Fibroblast of lung (primary cell): ENCODE measurements at regions not wholly inside any gene's neighbourhood (a gene's known extent, or its start where the extent isn't known, plus 50 kb on each side); places are given as distances from the start of the nearest gene placed in this dataset.

Experiments used
- DNase-seq, 2 donors: peaks; one replicate each; pipeline versions ENCODE4 v3.0.0 to v3.0.0-alpha.2; 2010; ENCODE audit warnings: low read depth in 2 of 2
- H2AFZ ChIP-seq: 2 replicates; pipeline ENCODE4 v1.5.1; 2012; ENCODE audit warnings: low read length, control low read depth, inconsistent platforms
- H3K27ac ChIP-seq: 2 replicates; pipeline ENCODE4 v1.5.1; 2011; ENCODE audit warnings: low read length, control low read depth; ENCODE audit not compliant: insufficient read depth
- H3K27me3 ChIP-seq: 2 replicates; pipeline ENCODE4 v1.5.1; 2011; ENCODE audit warnings: mild to moderate bottlenecking, low read length; ENCODE audit not compliant: control insufficient read depth, insufficient read depth
- H3K36me3 ChIP-seq: 2 replicates; pipeline ENCODE4 v1.5.1; 2011; ENCODE audit warnings: low read length; ENCODE audit not compliant: control insufficient read depth, insufficient read depth
- H3K4me1 ChIP-seq: 2 replicates; pipeline ENCODE4 v1.5.1; 2011; ENCODE audit warnings: low read length; ENCODE audit not compliant: control insufficient read depth, insufficient read depth; ENCODE audit errors: extremely low read depth
- H3K4me2 ChIP-seq: 2 replicates; pipeline ENCODE4 v1.5.1; 2011; ENCODE audit warnings: low read length, control low read depth; ENCODE audit not compliant: insufficient read depth; ENCODE audit errors: extremely low read depth
- H3K4me3 ChIP-seq, 4 experiments: fragments of 200-600 bp in 1 of 4; sonication (generic) in 1 of 4; replicated peaks in 1 of 4; 2 replicates each; pipeline ENCODE4 v1.5.1; 2011 to 2016; ENCODE audit warnings: low read length in 4 of 4, low read depth in 3 of 4, mild to moderate bottlenecking in 3 of 4, control low read depth in 2 of 4, inconsistent platforms in 1 of 4, mixed read lengths in 1 of 4; ENCODE audit not compliant: insufficient read depth in 1 of 4; ENCODE audit errors: control extremely low read depth in 1 of 4
- H3K79me2 ChIP-seq: 2 replicates; pipeline ENCODE4 v1.5.1; 2012; ENCODE audit warnings: mild to moderate bottlenecking, low read length, inconsistent platforms; ENCODE audit not compliant: control insufficient read depth, insufficient read depth
- H3K9ac ChIP-seq: 2 replicates; pipeline ENCODE4 v1.5.1; 2011; ENCODE audit warnings: mild to moderate bottlenecking, low read length, control low read depth; ENCODE audit not compliant: insufficient read depth
- H3K9me3 ChIP-seq: 2 replicates; pipeline ENCODE4 v1.5.1; 2012; ENCODE audit warnings: low read depth, low read length; ENCODE audit not compliant: control insufficient read depth, insufficient read depth
- H4K20me1 ChIP-seq: 2 replicates; pipeline ENCODE4 v1.5.1; 2011; ENCODE audit warnings: low read length; ENCODE audit not compliant: control insufficient read depth, insufficient read depth; ENCODE audit errors: extremely low read depth
- CTCF ChIP-seq, 2 donors: IDR thresholded peaks in 1 of 2; conservative IDR thresholded peaks in 1 of 2; 1 replicate in 1 of 2; 2 replicates in 1 of 2; pipeline ENCODE4 v1.5.1; 2011 to 2012; ENCODE audit warnings: low read length in 2 of 2, control low read depth in 1 of 2, inconsistent platforms in 1 of 2, low read depth in 1 of 2, mild to moderate bottlenecking in 1 of 2
- EZH2 ChIP-seq: IDR thresholded peaks from 2 replicates; pipeline ENCODE4 v1.5.1; 2012; ENCODE audit warnings: low read length, control low read depth, mild to moderate bottlenecking; ENCODE audit errors: missing control alignments

DNA sequence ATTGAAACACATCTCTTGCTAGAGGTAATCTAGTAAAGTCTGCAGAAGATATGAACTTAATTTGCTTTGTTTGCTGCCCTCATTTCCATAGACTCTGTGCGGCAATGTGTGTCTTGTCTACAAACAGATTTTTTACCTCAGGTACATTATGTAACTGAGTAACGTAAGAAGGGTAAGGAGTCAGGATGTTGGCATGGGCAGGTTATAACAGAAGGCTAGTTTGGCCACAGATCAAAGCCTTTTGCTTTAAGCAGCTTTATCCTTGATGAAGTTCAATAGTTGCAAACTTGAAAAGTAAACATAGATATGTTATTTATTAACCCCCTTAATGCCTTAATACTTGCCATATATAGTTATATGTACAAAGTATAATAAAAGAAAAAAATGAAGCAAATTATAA is 391.6 kb upstream of the FKBP1C start:
- no peaks in the 10 kb centered on the region for H3K36me3 ChIP-seq
- H3K9me3 ChIP-seq = no peaks in the 10 kb centered on the region
- no peak overlapping the region for H2AFZ ChIP-seq
- H3K4me2 ChIP-seq = no peak overlapping the region
- no peak overlapping the region for H3K4me3 ChIP-seq
- H3K4me1 ChIP-seq = no peaks in the 10 kb centered on the region
- H3K79me2 ChIP-seq = no peaks in the 10 kb centered on the region
- no peaks in the 10 kb centered on the region for H3K27me3 ChIP-seq
- no peak for TF ChIP-seq CTCF (conservative IDR thresholded peaks at IDR 0.05 in 1 of 2, IDR thresholded peaks at IDR 0.05 in 1 of 2; ENCODE audit: low read depth in 1 of 2, low read length in 2 of 2)
- TF ChIP-seq EZH2 = no peak
- no peak overlapping the region for H3K9ac ChIP-seq
- DNase-seq = no peak
- H4K20me1 ChIP-seq = no peaks in the 10 kb centered on the region
- no peak overlapping the region for H3K27ac ChIP-seq

- H3K4me3 ChIP-seq = no peak overlapping the region
- DNase-seq = no peak
- no peak overlapping the region for H3K27ac ChIP-seq
- H3K4me2 ChIP-seq = no peak overlapping the region
- H3K4me1 ChIP-seq = no peaks in the 10 kb centered on the region
- no peaks in the 10 kb centered on the region for H3K36me3 ChIP-seq
- H3K9ac ChIP-seq = no peak overlapping the region
- no peaks in the 10 kb centered on the region for H3K79me2 ChIP-seq
- TF ChIP-seq EZH2 = no peak
- TF ChIP-seq CTCF (conservative IDR thresholded peaks at IDR 0.05 in 1 of 2, IDR thresholded peaks at IDR 0.05 in 1 of 2; ENCODE audit: low read depth in 1 of 2, low read length in 2 of 2) = no peak
- no peaks in the 10 kb centered on the region for H3K27me3 ChIP-seq
- no peaks in the 10 kb centered on the region for H4K20me1 ChIP-seq
- no peaks in the 10 kb centered on the region for H3K9me3 ChIP-seq
- H2AFZ ChIP-seq = no peak overlapping the region
These were observed 402.5 kb upstream of the FKBP1C start for GRCh38 chr6:62808565-62809293.

- H3K27me3 ChIP-seq = no peaks in the 10 kb centered on the region
- no peak for DNase-seq
- no peak overlapping the region for H3K9ac ChIP-seq
- no peak overlapping the region for H2AFZ ChIP-seq
- no peaks in the 10 kb centered on the region for H3K4me1 ChIP-seq
- H3K79me2 ChIP-seq = no peaks in the 10 kb centered on the region
- H3K27ac ChIP-seq = no peak overlapping the region
- no peak overlapping the region for H3K4me2 ChIP-seq
- H3K9me3 ChIP-seq = no peaks in the 10 kb centered on the region
- H3K36me3 ChIP-seq = no peaks in the 10 kb centered on the region
- H4K20me1 ChIP-seq = no peaks in the 10 kb centered on the region
- TF ChIP-seq EZH2 (no peak), CTCF (conservative IDR thresholded peaks at IDR 0.05 in 1 of 2, IDR thresholded peaks at IDR 0.05 in 1 of 2; ENCODE audit: low read depth in 1 of 2, low read length in 2 of 2) (no peak)
- H3K4me3 ChIP-seq = no peak overlapping the region
These were observed 405.8 kb upstream of the FKBP1C start for GRCh38 chr6:62805431-62805830.
